HepG2 (cell line): ENCODE measurements at regions not wholly inside any gene's neighbourhood (a gene's known extent, or its start where the extent isn't known, plus 50 kb on each side); places are given as distances from the start of the nearest gene placed in this dataset.

Experiments used
- ATAC-seq: fragments of 200-7000 bp; cut with Tn5 transposase; 3 replicates; pipeline ENCODE4 v1.9.1; 2020; ENCODE audit warnings: mild to moderate bottlenecking, moderate library complexity
- BruUV-seq: library from RNA; stranded (reverse); fragments of 400-500 nt; replicated peaks from 2 replicates; lab custom pipeline; 2021; lab: Mats Ljungman, UMichigan
- CTCF ChIA-PET: fragments of 300-600 bp; formaldehyde crosslinking; extraction: SDS; loops from one replicate; lab custom pipeline; 2021; ENCODE audit warnings: low total read pairs, inconsistent platforms, low intra/inter-chr PET ratio; lab: Yijun Ruan, JAX
- POLR2A ChIA-PET: fragments of 350-600 bp; sonication (Branson Sonifier 250); formaldehyde crosslinking; loops from one replicate; lab custom pipeline; 2020; ENCODE audit warnings: antibody characterized with exemption, inconsistent platforms; lab: Yijun Ruan, JAX
- DNase-seq: peaks from one replicate; pipeline ENCODE4 v3.0.0-alpha.2; 2015; ENCODE audit warnings: low spot score
- FAIRE-seq: peaks from 3 replicates; lab custom pipeline; 2011; peaks lifted over from hg19 to GRCh38; lab: Jason Lieb, UNC
- H2AFZ ChIP-seq: one replicate; pipeline ENCODE4 v1.6.1; 2011; ENCODE audit warnings: low read length, inconsistent platforms
- H3K27ac ChIP-seq: fragments of 300-600 bp; 3 replicates; pipeline ENCODE4 v1.8.0; 2011; ENCODE audit warnings: mixed run types, mild to moderate bottlenecking, mixed read lengths, low read length, inconsistent platforms; ENCODE audit not compliant: insufficient read depth; ENCODE audit errors: extremely low read length
- H3K27me3 ChIP-seq, 2 experiments: fragments of 200-600 bp in 1 of 2; 2 replicates in 1 of 2; 3 replicates in 1 of 2; pipeline versions ENCODE4 v1.6.0 to v1.8.0; 2011; ENCODE audit warnings: low read length in 2 of 2, mild to moderate bottlenecking in 2 of 2, moderate library complexity in 2 of 2, inconsistent platforms in 1 of 2; ENCODE audit not compliant: insufficient read depth in 2 of 2, control insufficient read depth in 1 of 2
- H3K36me3 ChIP-seq, 2 experiments: fragments of 200-600 bp in 1 of 2; replicated peaks in 1 of 2; 2 replicates in 1 of 2; 3 replicates in 1 of 2; pipeline versions ENCODE4 v1.5.1 to v1.8.0; 2011; ENCODE audit warnings: low read length in 2 of 2, inconsistent platforms in 1 of 2; ENCODE audit not compliant: insufficient read depth in 2 of 2, control insufficient read depth in 1 of 2
- H3K4me1 ChIP-seq: 2 replicates; pipeline ENCODE4 v1.5.1; 2012; ENCODE audit warnings: low read length, inconsistent platforms; ENCODE audit not compliant: insufficient read depth
- H3K4me2 ChIP-seq: 2 replicates; pipeline ENCODE4 v1.6.0; 2011; ENCODE audit warnings: low read depth, low read length, inconsistent platforms
- H3K4me3 ChIP-seq, 3 experiments: fragments of 200-600 bp in 1 of 3; sonication (generic), shearing (Covaris generic) in 1 of 3; replicated peaks in 1 of 3; 2 replicates each; pipeline ENCODE4 v1.5.1; 2011 to 2016; ENCODE audit warnings: low read length in 3 of 3, inconsistent platforms in 2 of 3, low read depth in 2 of 3, mild to moderate bottlenecking in 2 of 3, control low read depth in 1 of 3, mixed read lengths in 1 of 3; ENCODE audit not compliant: insufficient read depth in 1 of 3
- H3K79me2 ChIP-seq: one replicate; pipeline ENCODE4 v1.6.1; 2011; ENCODE audit warnings: low read length, inconsistent platforms; ENCODE audit not compliant: insufficient read depth
- H3K9ac ChIP-seq: 2 replicates; pipeline ENCODE4 v1.6.0; 2011; ENCODE audit warnings: mild to moderate bottlenecking, low read depth, low read length, inconsistent platforms; ENCODE audit not compliant: insufficient read depth
- H3K9me3 ChIP-seq: 2 replicates; pipeline ENCODE4 v1.5.1; 2012; ENCODE audit warnings: mild to moderate bottlenecking, low read length
- H4K20me1 ChIP-seq: 2 replicates; pipeline ENCODE4 v1.6.0; 2011; ENCODE audit warnings: inconsistent platforms, mild to moderate bottlenecking, low read length, moderate library complexity; ENCODE audit not compliant: insufficient read depth
- ATAD3A ChIP-seq: sonication (generic); formaldehyde crosslinking; IDR thresholded peaks from 2 replicates; pipeline ENCODE4 v1.4.0; 2020; ENCODE audit warnings: missing genetic modification reagents
- ATF6 ChIP-seq: sonication (generic); formaldehyde crosslinking; conservative IDR thresholded peaks from 2 replicates; pipeline ENCODE4 v1.4.0; 2020; ENCODE audit warnings: missing genetic modification reagents
- CBFB ChIP-seq: sonication (generic); formaldehyde crosslinking; IDR thresholded peaks from 2 replicates; pipeline ENCODE4 v1.4.0; 2020; ENCODE audit warnings: missing genetic modification reagents
- E2F2 ChIP-seq: sonication (generic); formaldehyde crosslinking; IDR thresholded peaks from 2 replicates; pipeline ENCODE4 v1.4.0; 2020; ENCODE audit warnings: missing genetic modification reagents, borderline replicate concordance
- GTF3A ChIP-seq: sonication (generic); formaldehyde crosslinking; conservative IDR thresholded peaks from 2 replicates; pipeline ENCODE4 v1.4.0; 2020; ENCODE audit warnings: mild to moderate bottlenecking, missing genetic modification reagents
- KDM2A ChIP-seq: sonication (generic); formaldehyde crosslinking; IDR thresholded peaks from 2 replicates; pipeline ENCODE4 v1.4.0; 2020; ENCODE audit warnings: low read depth, missing genetic modification reagents, borderline replicate concordance
- MIER3 ChIP-seq: IDR thresholded peaks from 2 replicates; pipeline ENCODE4 v1.6.1; 2016; ENCODE audit warnings: missing compliant biosample characterization, borderline replicate concordance
- SRSF1 ChIP-seq: fragments of 200-400 bp; formaldehyde crosslinking; optimal IDR thresholded peaks from 2 replicates; pipeline ENCODE3; 2017; ENCODE audit warnings: mild to moderate bottlenecking, low read depth, low read length, moderate library complexity
- SUZ12 ChIP-seq: fragments of 150-350 bp; IDR thresholded peaks from 2 replicates; pipeline ENCODE4 v1.6.1; 2014; ENCODE audit warnings: low read depth, low read length
- XBP1 ChIP-seq: sonication (generic); formaldehyde crosslinking; IDR thresholded peaks from 2 replicates; pipeline ENCODE4 v1.5.0; 2020; ENCODE audit warnings: missing genetic modification reagents
- ZNF207 ChIP-seq: fragments of 450-650 bp; IDR thresholded peaks from 2 replicates; pipeline ENCODE4 v1.6.1; 2016; ENCODE audit warnings: antibody characterized with exemption, borderline replicate concordance
- ZNF260 ChIP-seq: sonication (generic); formaldehyde crosslinking; IDR thresholded peaks from 2 replicates; pipeline ENCODE4 v1.4.0; 2020; ENCODE audit warnings: missing genetic modification reagents, low read depth, mild to moderate bottlenecking, borderline replicate concordance
- ZNF562 ChIP-seq: sonication (generic); formaldehyde crosslinking; IDR thresholded peaks from 2 replicates; pipeline ENCODE4 v1.8.0; 2022; ENCODE audit warnings: missing genetic modification reagents, borderline replicate concordance
- ZNF580 ChIP-seq: IDR thresholded peaks from 2 replicates; pipeline ENCODE4 v1.6.1; 2016; ENCODE audit warnings: low read depth, borderline replicate concordance
- ZSCAN29 ChIP-seq: sonication (generic); formaldehyde crosslinking; conservative IDR thresholded peaks from 2 replicates; pipeline ENCODE4 v1.4.0; 2020; ENCODE audit warnings: mild to moderate bottlenecking, missing genetic modification reagents
- WGBS: methylation state at CpG from one replicate; pipeline ENCODE4 v1.1.6; 2017; ENCODE audit warnings: low lambda C conversion rate; 5-methylcytosine and 5-hydroxymethylcytosine counted together
- in situ Hi-C: cut with HindIII; loops from 2 replicates; pipeline ENCODE4 v1.10.0; 2017; ENCODE audit warnings: low pct_unique_long_range_greater_than_20kb; ENCODE audit not compliant: extremely low pct_ligation_motif_present
- intact Hi-C: fragments of 100-400 bp; cut with micrococcal nuclease; formaldehyde crosslinking; loops from one replicate; pipeline ENCODE4 v1.10.0; 2022; ENCODE audit not compliant: unreplicated experiment
- TF ChIP-seq, protein P1 (sequence below): sonication (generic); formaldehyde crosslinking; IDR thresholded peaks from 2 replicates; pipeline ENCODE4 v1.4.0; 2020; ENCODE audit warnings: missing genetic modification reagents, borderline replicate concordance
- TF ChIP-seq, protein P2 (sequence below): sonication (generic); formaldehyde crosslinking; IDR thresholded peaks from 2 replicates; pipeline ENCODE4 v1.8.0; 2022; ENCODE audit warnings: missing genetic modification reagents, low read depth, mild to moderate bottlenecking, borderline replicate concordance

- BruUV-seq, result no TSS peak
- no peaks in the 10 kb centered on the region for H3K36me3 ChIP-seq
- no peaks in the 10 kb centered on the region for H4K20me1 ChIP-seq
- FAIRE-seq (no peak), DNase-seq (no peak), ATAC-seq (no peak)
- H3K4me3 ChIP-seq, result no peak overlapping the region
- no peak overlapping the region for H3K9ac ChIP-seq
- H3K4me2 ChIP-seq, result no peak overlapping the region
- no peak overlapping the region for H3K27ac ChIP-seq
- in situ Hi-C loops, result no loop called here
- H3K9me3 ChIP-seq, result no peaks in the 10 kb centered on the region
- H2AFZ ChIP-seq, result no peak overlapping the region
- 15% methylated on average over 1 of the region's 1 CpG for WGBS
- POLR2A ChIA-PET, result no interaction called here
- CTCF ChIA-PET, result no interaction called here
- no peaks in the 10 kb centered on the region for H3K79me2 ChIP-seq
- no peaks in the 10 kb centered on the region for H3K27me3 ChIP-seq
- TF ChIP-seq SRSF1 (no peak), ZNF562 (CRISPR knock-in tag) (no peak), MIER3 (CRISPR knock-in tag) (no peak), ZNF260 (CRISPR knock-in tag) (no peak), ZNF580 (CRISPR knock-in tag) (no peak), GTF3A (CRISPR knock-in tag) (no peak), KDM2A (no peak), E2F2 (CRISPR knock-in tag) (no peak), ZNF207 (no peak), ATF6 (CRISPR knock-in tag) (no peak), SUZ12 (no peak), CBFB (CRISPR knock-in tag) (no peak), ATAD3A (CRISPR knock-in tag) (no peak), XBP1 (CRISPR knock-in tag) (no peak), ZSCAN29 (CRISPR knock-in tag) (no peak)
- TF ChIP-seq, protein P1, sequence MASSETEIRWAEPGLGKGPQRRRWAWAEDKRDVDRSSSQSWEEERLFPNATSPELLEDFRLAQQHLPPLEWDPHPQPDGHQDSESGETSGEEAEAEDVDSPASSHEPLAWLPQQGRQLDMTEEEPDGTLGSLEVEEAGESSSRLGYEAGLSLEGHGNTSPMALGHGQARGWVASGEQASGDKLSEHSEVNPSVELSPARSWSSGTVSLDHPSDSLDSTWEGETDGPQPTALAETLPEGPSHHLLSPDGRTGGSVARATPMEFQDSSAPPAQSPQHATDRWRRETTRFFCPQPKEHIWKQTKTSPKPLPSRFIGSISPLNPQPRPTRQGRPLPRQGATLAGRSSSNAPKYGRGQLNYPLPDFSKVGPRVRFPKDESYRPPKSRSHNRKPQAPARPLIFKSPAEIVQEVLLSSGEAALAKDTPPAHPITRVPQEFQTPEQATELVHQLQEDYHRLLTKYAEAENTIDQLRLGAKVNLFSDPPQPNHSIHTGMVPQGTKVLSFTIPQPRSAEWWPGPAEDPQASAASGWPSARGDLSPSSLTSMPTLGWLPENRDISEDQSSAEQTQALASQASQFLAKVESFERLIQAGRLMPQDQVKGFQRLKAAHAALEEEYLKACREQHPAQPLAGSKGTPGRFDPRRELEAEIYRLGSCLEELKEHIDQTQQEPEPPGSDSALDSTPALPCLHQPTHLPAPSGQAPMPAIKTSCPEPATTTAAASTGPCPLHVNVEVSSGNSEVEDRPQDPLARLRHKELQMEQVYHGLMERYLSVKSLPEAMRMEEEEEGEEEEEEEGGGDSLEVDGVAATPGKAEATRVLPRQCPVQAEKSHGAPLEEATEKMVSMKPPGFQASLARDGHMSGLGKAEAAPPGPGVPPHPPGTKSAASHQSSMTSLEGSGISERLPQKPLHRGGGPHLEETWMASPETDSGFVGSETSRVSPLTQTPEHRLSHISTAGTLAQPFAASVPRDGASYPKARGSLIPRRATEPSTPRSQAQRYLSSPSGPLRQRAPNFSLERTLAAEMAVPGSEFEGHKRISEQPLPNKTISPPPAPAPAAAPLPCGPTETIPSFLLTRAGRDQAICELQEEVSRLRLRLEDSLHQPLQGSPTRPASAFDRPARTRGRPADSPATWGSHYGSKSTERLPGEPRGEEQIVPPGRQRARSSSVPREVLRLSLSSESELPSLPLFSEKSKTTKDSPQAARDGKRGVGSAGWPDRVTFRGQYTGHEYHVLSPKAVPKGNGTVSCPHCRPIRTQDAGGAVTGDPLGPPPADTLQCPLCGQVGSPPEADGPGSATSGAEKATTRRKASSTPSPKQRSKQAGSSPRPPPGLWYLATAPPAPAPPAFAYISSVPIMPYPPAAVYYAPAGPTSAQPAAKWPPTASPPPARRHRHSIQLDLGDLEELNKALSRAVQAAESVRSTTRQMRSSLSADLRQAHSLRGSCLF (CRISPR knock-in tag), result no peak
- TF ChIP-seq, protein P2, sequence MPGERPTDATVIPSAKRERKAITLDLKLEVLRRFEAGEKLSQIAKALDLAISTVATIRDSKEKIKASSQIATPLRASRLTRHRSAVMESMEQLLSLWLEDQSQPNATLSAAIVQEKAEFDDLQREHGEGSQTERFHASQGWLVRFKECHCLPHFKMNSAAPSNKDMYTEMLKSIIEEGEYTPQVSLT (CRISPR knock-in tag), result no peak
- TF ChIP-seq, all 625 proteins: peak for 0
- intact Hi-C loops, result no loop called here
- H3K4me1 ChIP-seq, result no peaks in the 10 kb centered on the region
Observed at GRCh38 chr18:68121826-68122225, 593.1 kb downstream of the TMX3 start.
